PC-9 (cell line): ENCODE measurements at regions not wholly inside any gene's neighbourhood (a gene's known extent, or its start where the extent isn't known, plus 50 kb on each side); places are given as distances from the start of the nearest gene placed in this dataset.

Experiments used
- BruUV-seq: library from RNA; stranded (reverse); fragments of 400-500 nt; replicated peaks from 2 replicates; lab custom pipeline; 2021; lab: Mats Ljungman, UMichigan
- CTCF ChIA-PET: fragments of 300-600 bp; sonication (Branson Sonifier 250); formaldehyde crosslinking; loops from one replicate; lab custom pipeline; 2022; ENCODE audit warnings: antibody characterized with exemption; lab: Charles Lee
- POLR2A ChIA-PET: fragments of 300-600 bp; sonication (Branson Sonifier 250); formaldehyde crosslinking; loops from one replicate; lab custom pipeline; 2022; ENCODE audit warnings: antibody characterized with exemption; ENCODE audit not compliant: unreplicated experiment; lab: Charles Lee
- DNase-seq, 2 experiments: peaks; one replicate each; pipeline versions ENCODE4 v3.0.0 to v3.0.0-alpha.2; 2015 to 2022; ENCODE audit warnings: mixed read lengths in 1 of 2
- H2AFZ ChIP-seq: fragments of 200-600 bp; sonication (generic); 2 replicates; pipeline ENCODE4 v1.8.1; 2017; ENCODE audit warnings: antibody characterized with exemption
- H3F3A ChIP-seq: fragments of 200-600 bp; sonication (generic); 2 replicates; pipeline ENCODE4 v1.8.1; 2017; ENCODE audit warnings: antibody characterized with exemption, mild to moderate bottlenecking, low read depth; ENCODE audit not compliant: insufficient read depth
- H3K27ac ChIP-seq: fragments of 200-600 bp; sonication (generic); 2 replicates; pipeline ENCODE4 v1.6.1; 2016; ENCODE audit warnings: mixed run types
- H3K27me3 ChIP-seq: fragments of 200-600 bp; sonication (generic); 2 replicates; pipeline ENCODE4 v1.6.1; 2016; ENCODE audit warnings: low read depth, mixed run types; ENCODE audit not compliant: insufficient read depth
- H3K36me3 ChIP-seq: fragments of 200-600 bp; sonication (generic); 2 replicates; pipeline ENCODE4 v1.6.1; 2016; ENCODE audit warnings: low read depth, mixed run types
- H3K4me1 ChIP-seq: fragments of 200-600 bp; sonication (generic); replicated peaks from 2 replicates; pipeline ENCODE4 v1.6.1; 2016; ENCODE audit warnings: mixed run types; ENCODE audit not compliant: insufficient read depth
- H3K4me2 ChIP-seq: fragments of 200-600 bp; sonication (generic); 2 replicates; pipeline ENCODE4 v1.6.1; 2017; ENCODE audit warnings: mixed run types
- H3K4me3 ChIP-seq: fragments of 200-600 bp; sonication (generic); 2 replicates; pipeline ENCODE4 v1.6.1; 2016; ENCODE audit warnings: mixed run types
- H3K79me2 ChIP-seq: fragments of 200-600 bp; sonication (generic); 2 replicates; pipeline ENCODE4 v1.6.1; 2017; ENCODE audit warnings: low read depth, mixed run types
- H3K9me2 ChIP-seq: fragments of 200-600 bp; sonication (generic); 2 replicates; pipeline ENCODE4 v1.8.1; 2017; ENCODE audit warnings: mild to moderate bottlenecking; ENCODE audit not compliant: insufficient read depth
- H3K9me3 ChIP-seq: fragments of 200-600 bp; sonication (generic); 2 replicates; pipeline ENCODE4 v1.8.1; 2016; ENCODE audit warnings: low read depth; ENCODE audit not compliant: insufficient read depth
- H4K20me1 ChIP-seq: fragments of 200-600 bp; sonication (generic); 2 replicates; pipeline ENCODE4 v1.8.1; 2017; ENCODE audit not compliant: insufficient read depth
- CTCF ChIP-seq: fragments of 200-600 bp; sonication (generic); conservative IDR thresholded peaks from 2 replicates; pipeline ENCODE4 v1.6.1; 2017; ENCODE audit warnings: mixed run types, antibody characterized with exemption, mild to moderate bottlenecking, moderate library complexity
- EZH2 ChIP-seq: fragments of 200-600 bp; sonication (generic); IDR thresholded peaks from 2 replicates; pipeline ENCODE4 v1.8.0; 2017; ENCODE audit warnings: antibody characterized with exemption, low read depth
- intact Hi-C: fragments of 100-400 bp; cut with micrococcal nuclease; formaldehyde crosslinking; loops from one replicate; pipeline ENCODE4 v1.10.0; 2022; ENCODE audit not compliant: unreplicated experiment

GRCh38 chr22:48691431-48691851 lies 1136.2 kb downstream of the BRD1 start:
- ChIA-PET POLR2A (no interaction called here), CTCF (no interaction called here)
- BruUV-seq, result no TSS peak

DNA sequence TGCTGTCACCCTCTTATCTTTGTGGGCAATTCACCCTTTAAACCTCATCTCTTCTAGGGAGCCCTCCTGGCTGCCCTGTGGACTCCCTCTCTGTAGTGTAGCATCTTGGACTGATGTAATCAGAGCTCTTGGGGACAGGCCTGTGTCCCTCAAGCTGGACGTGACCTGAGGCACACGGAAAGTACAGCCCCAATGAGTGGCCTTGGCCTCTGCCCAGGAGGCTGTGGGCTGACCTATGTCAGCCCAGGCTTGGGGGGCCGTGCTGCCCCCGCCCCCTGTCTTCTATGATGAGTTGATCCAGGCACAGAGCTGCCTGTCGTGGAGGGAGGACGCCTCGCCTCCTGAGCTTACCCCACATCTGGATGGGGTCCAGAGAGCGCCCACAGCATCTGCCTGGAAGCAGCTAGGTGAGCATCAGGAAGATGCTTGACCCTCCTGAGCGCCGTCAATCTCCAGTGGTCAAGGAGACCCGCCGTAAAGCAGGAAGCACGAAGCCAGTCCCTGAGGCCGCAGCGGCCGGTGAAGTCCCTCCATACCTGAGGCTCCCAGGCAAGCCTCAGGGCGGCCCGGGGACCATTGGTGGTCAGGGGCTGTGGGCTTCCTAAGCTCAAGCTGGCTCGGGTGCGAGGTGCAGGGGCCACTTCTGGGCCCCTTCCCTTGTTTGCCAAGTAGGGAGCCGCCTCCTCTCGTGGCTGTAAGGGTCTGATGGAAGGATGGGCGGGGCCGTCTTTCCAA lies 1136.9 kb downstream of the BRD1 start:
- ChIA-PET POLR2A (no interaction called here), CTCF (no interaction called here)
- BruUV-seq, result no TSS peak
- Histone ChIP-seq H3K36me3 (no peaks in the 10 kb centered on the region), H3K4me2 (no peak overlapping the region), H3K9me3 (no peaks in the 10 kb centered on the region), H3K9me2 (no peaks in the 10 kb centered on the region), H3K79me2 (no peaks in the 10 kb centered on the region), H3F3A (no peaks in the 10 kb centered on the region), H2AFZ (no peak overlapping the region), H4K20me1 (no peaks in the 10 kb centered on the region), H3K4me3 (no peak overlapping the region), H3K27me3 (peaks cover 78% of the 10 kb centered on the region), H3K27ac (no peak overlapping the region), H3K4me1 (no peaks in the 10 kb centered on the region)
- DNase-seq, result no peak
- intact Hi-C loops, result no loop called here
- TF ChIP-seq CTCF, result no peak
- no peak for TF ChIP-seq EZH2

More at GRCh38 chr22:48691431-48691851, 1136.2 kb downstream of the BRD1 start:
- intact Hi-C loops, result no loop called here
- no peak for TF ChIP-seq CTCF
- DNase-seq, result no peak
- Histone ChIP-seq H3K79me2 (no peaks in the 10 kb centered on the region), H3K4me1 (no peaks in the 10 kb centered on the region), H3K9me3 (no peaks in the 10 kb centered on the region), H3K27ac (no peak overlapping the region), H3F3A (no peaks in the 10 kb centered on the region), H3K36me3 (no peaks in the 10 kb centered on the region), H2AFZ (no peak overlapping the region), H3K4me3 (no peak overlapping the region), H3K9me2 (no peaks in the 10 kb centered on the region), H4K20me1 (no peaks in the 10 kb centered on the region), H3K27me3 (peaks cover 74% of the 10 kb centered on the region), H3K4me2 (no peak overlapping the region)

GRCh38 chr22:48689206-48689605 lies 1138.5 kb downstream of the BRD1 start:
- POLR2A ChIA-PET, result no interaction called here
- Histone ChIP-seq H3K4me2 (no peak overlapping the region), H3F3A (no peaks in the 10 kb centered on the region), H3K27ac (no peak overlapping the region), H2AFZ (no peak overlapping the region), H3K9me2 (no peaks in the 10 kb centered on the region), H3K4me1 (no peaks in the 10 kb centered on the region), H3K9me3 (no peaks in the 10 kb centered on the region), H3K27me3 (peaks cover 79% of the 10 kb centered on the region), H3K79me2 (no peaks in the 10 kb centered on the region), H3K36me3 (no peaks in the 10 kb centered on the region), H3K4me3 (no peak overlapping the region), H4K20me1 (no peaks in the 10 kb centered on the region)
- no peak for TF ChIP-seq CTCF
- no peak for TF ChIP-seq EZH2
- CTCF ChIA-PET, result no interaction called here
- intact Hi-C loops, result no loop called here
- no peak for DNase-seq
- no TSS peak for BruUV-seq
